Left hindlimb (tissue), 1 donor: ENCODE measurements at regions not wholly inside any gene's neighbourhood (a gene's known extent, or its start where the extent isn't known, plus 50 kb on each side); places are given as distances from the start of the nearest gene placed in this dataset.
"Not testable (repeated sequence)": the region's sequence is repeated elsewhere in the genome, so short reads cannot be mapped to it uniquely, and the experiment has no call there.

Experiments used
- DNase-seq: peaks from one replicate; pipeline ENCODE4 v3.0.0-alpha.2; 2018

GRCh38 chr16:64718486-64718885 lies 403.4 kb downstream of the CDH11 start:
- DNase-seq: no peak

- no peak for DNase-seq
These were observed 404.0 kb downstream of the CDH11 start for GRCh38 chr16:64717871-64718270.

GRCh38 chr16:64715624-64716023 lies 406.2 kb downstream of the CDH11 start:
- DNase-seq: no peak

GRCh38 chr16:64712026-64712425 lies 409.8 kb downstream of the CDH11 start:
- no peak for DNase-seq

- no peak for DNase-seq
These were observed 410.3 kb downstream of the CDH11 start for GRCh38 chr16:64711596-64711995.

GRCh38 chr16:64711026-64711425 lies 410.8 kb downstream of the CDH11 start:
- no peak for DNase-seq

GRCh38 chr16:64705443-64705842 lies 416.4 kb downstream of the CDH11 start:
- DNase-seq: no peak

GRCh38 chr16:64704386-64704785 lies 417.5 kb downstream of the CDH11 start:
- no peak for DNase-seq

GRCh38 chr16:64702415-64702814 lies 419.4 kb downstream of the CDH11 start:
- no peak for DNase-seq

- DNase-seq: no peak
These were observed 421.2 kb downstream of the CDH11 start for GRCh38 chr16:64700628-64701027.

GRCh38 chr16:64696866-64697265 lies 425.0 kb downstream of the CDH11 start:
- DNase-seq: no peak

GRCh38 chr16:64695684-64696083 lies 426.2 kb downstream of the CDH11 start:
- DNase-seq: no peak

- no peak for DNase-seq
These were observed 427.9 kb downstream of the CDH11 start for GRCh38 chr16:64693946-64694345.

- DNase-seq: no peak
These were observed 434.1 kb downstream of the CDH11 start for GRCh38 chr16:64687786-64688185.

- DNase-seq: no peak
These were observed 434.7 kb downstream of the CDH11 start for GRCh38 chr16:64687123-64687522.

GRCh38 chr16:64679976-64680690 lies 441.7 kb downstream of the CDH11 start:
- no peak for DNase-seq

- no peak for DNase-seq
These were observed 452.3 kb downstream of the CDH11 start for GRCh38 chr16:64669573-64669972.

GRCh38 chr16:64667334-64667877 lies 454.5 kb downstream of the CDH11 start:
- no peak for DNase-seq

- not testable (repeated sequence) for DNase-seq
These were observed 459.6 kb downstream of the CDH11 start for GRCh38 chr16:64662312-64662711.

GRCh38 chr16:64659866-64660265 lies 462.0 kb downstream of the CDH11 start:
- DNase-seq: no peak

GRCh38 chr16:64657316-64658011 lies 464.4 kb downstream of the CDH11 start:
- DNase-seq: no peak

GRCh38 chr16:64656471-64656870 lies 465.4 kb downstream of the CDH11 start:
- no peak for DNase-seq

- DNase-seq: no peak
These were observed 467.7 kb downstream of the CDH11 start for GRCh38 chr16:64654178-64654577.

- DNase-seq: no peak
These were observed 473.6 kb downstream of the CDH11 start for GRCh38 chr16:64648282-64648681.
